IPS DF 19.7 (cell line): ENCODE measurements at regions not wholly inside any gene's neighbourhood (a gene's known extent, or its start where the extent isn't known, plus 50 kb on each side); places are given as distances from the start of the nearest gene placed in this dataset.

Source experiments
- DNase-seq: peaks from one replicate; pipeline ENCODE4 v3.0.0-alpha.2; 2013; ENCODE audit warnings: low read depth, low spot score

GRCh38 chr3:193847402-193847801 lies 254.4 kb downstream of the OPA1 start:
- no peak for DNase-seq

- DNase-seq, result no peak
Observed at GRCh38 chr3:193848547-193848946, 255.5 kb downstream of the OPA1 start.

- DNase-seq, result no peak
Observed at GRCh38 chr3:193850084-193850619, 257.1 kb downstream of the OPA1 start.

- no peak for DNase-seq
Observed at GRCh38 chr3:193851428-193851847, 258.4 kb downstream of the OPA1 start.

- no peak for DNase-seq
Observed at GRCh38 chr3:193851941-193852674, 259.1 kb downstream of the OPA1 start.

GRCh38 chr3:193852901-193853300 lies 259.9 kb downstream of the OPA1 start:
- DNase-seq, result no peak

- no peak for DNase-seq
Observed at GRCh38 chr3:193853511-193854219, 260.7 kb downstream of the OPA1 start.

- DNase-seq, result no peak
Observed at GRCh38 chr3:193857996-193858395, 265.0 kb downstream of the OPA1 start.

GRCh38 chr3:193859195-193859594 lies 266.2 kb downstream of the OPA1 start:
- DNase-seq, result no peak

GRCh38 chr3:193861012-193861411 lies 268.0 kb downstream of the OPA1 start:
- no peak for DNase-seq

GRCh38 chr3:193862843-193863242 lies 269.8 kb downstream of the OPA1 start:
- no peak for DNase-seq

GRCh38 chr3:193863657-193864357 lies 270.8 kb downstream of the OPA1 start:
- no peak for DNase-seq

GRCh38 chr3:193865339-193865738 lies 270.6 kb upstream of the HES1 start:
- DNase-seq, result no peak

GRCh38 chr3:193865896-193866480 lies 270.0 kb upstream of the HES1 start:
- DNase-seq, result no peak

- no peak for DNase-seq
Observed at GRCh38 chr3:193868590-193868989, 267.4 kb upstream of the HES1 start.

GRCh38 chr3:193869221-193870201 lies 266.4 kb upstream of the HES1 start:
- no peak for DNase-seq

GRCh38 chr3:193870376-193871219 lies 265.4 kb upstream of the HES1 start:
- DNase-seq, result no peak

- no peak for DNase-seq
Observed at GRCh38 chr3:193871220-193871485, 264.8 kb upstream of the HES1 start.

GRCh38 chr3:193872265-193872753 lies 263.6 kb upstream of the HES1 start:
- DNase-seq, result no peak
